ENCODE measurements at regions not wholly inside any gene's neighbourhood (a gene's known extent, or its start where the extent isn't known, plus 50 kb on each side); places are given as distances from the start of the nearest gene placed in this dataset.

DNA sequence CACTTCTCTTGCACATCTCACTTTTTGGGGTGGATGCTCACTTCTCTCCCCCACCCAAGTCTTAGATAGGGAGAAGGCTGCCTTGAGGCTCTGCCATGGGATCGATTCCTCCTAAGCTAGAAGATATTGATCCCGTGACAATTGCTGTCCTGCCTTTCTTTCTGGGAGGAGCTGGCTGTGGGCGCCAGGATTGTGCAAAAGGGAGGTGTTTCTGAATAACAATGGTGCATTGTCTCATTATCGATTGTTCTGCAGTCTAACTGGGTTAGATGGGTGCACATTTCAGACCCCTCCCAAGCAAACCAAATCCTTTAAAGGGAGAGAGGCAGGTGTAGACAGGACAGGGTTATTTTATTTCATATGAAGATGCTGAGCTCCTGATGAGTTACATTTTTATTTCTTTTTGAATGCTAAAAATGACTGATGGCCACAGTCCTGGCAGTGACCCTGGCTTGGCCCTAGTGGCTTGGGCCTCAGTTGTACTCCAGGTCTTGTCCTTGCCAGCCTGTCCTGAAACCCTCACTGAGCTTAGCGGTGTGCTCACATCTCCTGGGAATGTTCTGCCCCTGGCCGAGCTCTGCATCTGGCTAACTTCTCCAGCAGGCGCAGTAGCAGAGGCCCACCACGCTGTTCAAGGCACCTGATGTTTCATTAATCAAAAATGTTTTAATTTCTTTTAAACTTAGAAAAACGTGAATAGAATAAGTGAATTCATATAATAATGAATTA, 99.0 kb upstream of the KAZN start:
- no peak for DNase-seq (ENCODE audit: low spot score)

DNA sequence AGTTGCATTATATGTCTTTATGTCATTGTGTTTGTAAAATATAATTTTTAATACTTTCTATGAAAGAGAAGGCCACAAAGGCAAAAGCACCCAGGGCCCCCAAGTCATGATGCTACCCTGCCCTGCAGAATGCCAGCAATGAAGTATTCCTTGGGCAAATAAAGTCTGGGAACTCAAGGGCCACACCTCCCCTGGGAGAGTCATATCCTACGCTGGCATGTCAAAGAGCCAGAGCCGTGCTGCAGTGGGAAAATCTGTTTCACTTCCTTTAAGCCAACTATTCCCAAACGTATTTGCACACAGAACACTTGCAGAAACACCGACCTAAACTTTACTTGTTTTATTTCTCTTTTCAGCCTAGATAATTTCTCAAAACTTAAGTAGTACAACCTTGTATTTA, 98.4 kb upstream of the KAZN start:
- no peak for DNase-seq (ENCODE audit: low spot score)

DNA sequence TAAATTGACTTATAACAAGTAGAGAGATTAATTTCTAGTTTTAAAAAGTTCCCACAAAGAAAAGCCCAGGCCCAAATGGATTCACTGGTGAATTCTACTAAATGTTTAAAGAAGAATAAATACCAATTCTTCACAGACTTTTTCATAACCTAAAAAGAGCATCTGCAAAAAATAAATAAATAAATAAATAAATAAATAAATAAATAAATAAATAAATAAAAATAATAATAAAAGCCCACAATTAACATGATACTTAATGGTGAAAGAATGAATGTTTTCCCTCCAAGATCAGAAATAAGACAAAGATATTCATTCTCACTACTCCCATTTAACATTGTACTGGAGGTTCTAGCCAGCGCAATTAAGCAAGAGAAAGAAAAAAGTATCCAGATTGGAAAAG, 97.6 kb upstream of the KAZN start:
- no peak for DNase-seq (ENCODE audit: low spot score)

GRCh38 chr1:14504517-14504916, 94.0 kb upstream of the KAZN start:
- no peak for DNase-seq (ENCODE audit: low spot score)

- no peak for DNase-seq (ENCODE audit: low spot score)
Measured at GRCh38 chr1:14506471-14507255, 91.8 kb upstream of the KAZN start.

DNA sequence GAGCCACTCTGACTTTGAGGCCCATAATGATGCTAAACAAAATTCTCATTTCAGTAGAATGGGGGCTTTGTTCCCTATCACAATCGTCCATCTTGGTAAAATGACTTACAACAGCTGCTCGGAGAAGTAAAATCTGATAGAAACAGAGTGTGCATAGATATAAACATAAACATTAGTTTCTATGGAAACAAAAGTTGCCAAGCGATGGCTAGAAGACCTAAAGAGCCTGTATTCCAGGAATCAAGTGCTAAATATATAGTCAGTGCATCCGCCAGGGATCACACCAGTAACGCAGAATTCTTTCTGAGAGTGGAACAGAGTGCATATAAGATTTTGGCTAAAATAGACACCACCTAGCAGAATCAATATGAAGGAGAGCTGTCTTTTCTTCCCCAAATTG, 91.2 kb upstream of the KAZN start:
- no peak for DNase-seq (ENCODE audit: low spot score)

GRCh38 chr1:14508613-14509012, 89.9 kb upstream of the KAZN start:
- DNase-seq (ENCODE audit: low spot score): no peak

- no peak for DNase-seq (ENCODE audit: low spot score)
Measured at GRCh38 chr1:14511166-14511680, 87.3 kb upstream of the KAZN start.

DNA sequence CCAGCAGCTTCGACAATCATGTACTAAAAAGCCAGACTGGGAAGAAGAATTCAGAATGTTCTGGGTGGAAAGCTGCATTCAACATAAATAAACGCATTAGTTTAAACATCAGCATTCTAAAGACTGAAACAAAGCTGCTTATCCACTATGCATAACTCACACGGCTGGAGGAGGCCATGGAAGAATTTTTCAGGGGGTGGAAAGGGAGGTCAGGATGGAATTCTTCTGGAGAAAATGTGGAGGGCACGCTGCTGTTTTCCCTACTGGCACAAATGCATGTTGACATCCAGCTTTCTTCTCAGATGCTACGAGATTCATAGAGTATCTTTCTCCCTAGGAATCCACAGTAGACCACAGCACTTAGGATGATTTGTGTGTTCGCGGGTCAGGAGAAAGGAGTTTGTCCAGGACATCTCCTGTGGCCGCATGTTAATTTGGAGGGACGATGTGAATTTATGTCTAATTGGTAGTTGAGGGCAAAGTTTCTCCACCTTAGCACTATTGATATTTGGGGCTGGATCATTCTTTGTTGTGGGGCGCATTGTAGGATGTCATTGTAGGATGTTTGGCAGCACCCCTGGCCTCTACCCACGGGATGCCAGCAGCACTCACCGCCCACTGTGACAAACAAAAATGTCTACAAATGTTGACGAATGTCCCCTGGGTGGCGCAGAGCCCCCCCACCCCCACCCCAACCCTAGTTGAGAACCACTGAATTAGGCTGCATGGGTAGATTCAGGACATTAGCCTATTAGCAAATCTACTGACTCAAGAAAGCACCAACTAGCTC, 86.5 kb upstream of the KAZN start:
- no peak for DNase-seq (ENCODE audit: low spot score)

- no peak for DNase-seq (ENCODE audit: low spot score)
Measured at GRCh38 chr1:14513111-14513510, 85.4 kb upstream of the KAZN start.

- no peak for DNase-seq (ENCODE audit: low spot score)
Measured at GRCh38 chr1:14514739-14515138, 83.7 kb upstream of the KAZN start.

- no peak for DNase-seq (ENCODE audit: low spot score)
Measured at GRCh38 chr1:14516974-14517840, 81.3 kb upstream of the KAZN start.

- DNase-seq (ENCODE audit: low spot score): no peak
Measured at GRCh38 chr1:14517841-14518180, 80.7 kb upstream of the KAZN start.

DNA sequence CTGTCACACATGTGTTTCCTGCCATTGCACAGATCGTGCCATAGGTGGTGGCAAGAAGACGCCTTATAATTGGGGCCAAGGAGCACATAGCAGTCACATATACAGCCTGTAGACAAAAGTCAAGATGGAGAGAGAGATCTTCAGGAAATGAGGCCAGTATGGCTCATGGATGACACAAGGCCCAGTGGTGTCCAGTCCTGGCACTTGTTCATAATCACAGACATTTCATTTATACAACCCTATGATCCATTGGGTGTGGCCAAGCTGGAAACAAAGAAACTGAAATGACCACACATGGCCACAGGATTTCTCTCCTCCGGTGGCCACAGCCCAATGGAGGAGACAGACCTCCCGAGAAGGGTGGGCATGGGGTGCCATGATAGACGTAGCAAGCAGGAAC, 78.5 kb upstream of the KAZN start:
- no peak for DNase-seq (ENCODE audit: low spot score)

- DNase-seq (ENCODE audit: low spot score): no peak
Measured at GRCh38 chr1:14520514-14521163, 77.8 kb upstream of the KAZN start.

DNA sequence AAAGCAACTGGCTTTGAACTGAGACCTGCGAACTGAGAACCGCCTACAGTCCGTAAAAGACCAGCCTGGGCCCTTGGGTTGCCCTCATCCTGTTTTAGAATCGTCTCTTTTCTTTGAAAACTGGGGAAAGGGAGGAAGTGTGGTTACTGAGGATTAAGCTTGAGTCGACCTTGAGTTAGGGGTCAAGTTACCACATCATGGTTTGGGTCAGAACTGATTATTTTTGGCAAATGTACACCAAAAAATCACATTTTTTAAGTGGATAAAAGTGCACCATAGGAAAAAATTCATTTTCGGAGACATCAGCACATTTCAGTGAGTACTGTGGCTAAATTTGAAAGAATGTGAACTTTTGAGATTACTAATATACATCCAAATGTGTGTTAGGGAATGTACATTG, 76.9 kb upstream of the KAZN start:
- no peak for DNase-seq (ENCODE audit: low spot score)

DNA sequence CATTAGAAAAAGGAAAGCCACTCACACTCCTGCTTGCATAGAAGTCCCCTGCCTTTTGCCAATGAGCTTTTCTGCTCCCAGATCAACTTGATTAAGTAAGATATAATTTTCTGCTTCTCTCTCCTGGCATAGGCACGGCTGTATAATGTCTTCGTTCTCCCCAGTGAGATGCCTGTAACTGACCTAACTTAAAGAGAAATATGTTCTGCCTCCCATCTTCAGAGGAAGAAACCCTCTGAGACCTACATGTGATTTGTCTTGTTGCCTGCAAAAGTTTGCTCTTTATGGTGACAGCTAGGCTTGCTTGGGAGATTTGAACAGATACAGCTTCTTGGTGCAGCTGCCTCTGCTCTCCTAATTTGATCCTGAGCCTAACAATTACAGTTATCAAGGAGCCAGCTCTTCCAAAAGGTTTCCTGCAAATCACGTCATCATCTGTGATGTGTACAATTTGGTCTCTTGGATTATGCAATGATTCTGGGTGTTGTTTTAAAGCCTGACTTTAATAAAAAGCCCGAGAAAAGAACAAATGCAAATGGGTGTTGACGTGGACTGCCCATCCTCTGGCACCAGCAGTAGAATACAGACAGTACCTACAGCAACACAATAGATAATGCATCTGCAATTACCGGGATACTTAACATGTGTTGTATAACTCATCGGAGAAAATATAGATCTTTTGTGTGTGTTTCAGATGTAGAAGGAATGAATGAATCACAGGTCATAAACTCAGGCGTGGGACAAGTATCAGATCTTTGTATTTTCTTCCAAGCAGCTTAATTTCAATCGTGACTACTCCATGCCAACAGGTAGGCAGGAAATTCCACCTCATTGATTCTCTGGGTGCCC, 76.2 kb upstream of the KAZN start:
- no peak for DNase-seq (ENCODE audit: low spot score)

- DNase-seq (ENCODE audit: low spot score): no peak
Measured at GRCh38 chr1:14522926-14523241, 75.6 kb upstream of the KAZN start.

- DNase-seq (ENCODE audit: low spot score): no peak
Measured at GRCh38 chr1:14524826-14525636, 73.5 kb upstream of the KAZN start.

GRCh38 chr1:14529475-14529874, 69.0 kb upstream of the KAZN start:
- no peak for DNase-seq (ENCODE audit: low spot score)

Measured in globus pallidus (tissue), 1 donor.